Stomach (tissue), 8 donors: ENCODE measurements at regions not wholly inside any gene's neighbourhood (a gene's known extent, or its start where the extent isn't known, plus 50 kb on each side); places are given as distances from the start of the nearest gene placed in this dataset.

Experiments used
- DNase-seq, 2 donors: peaks; one replicate each; pipeline versions ENCODE4 v3.0.0 to v3.0.0-alpha.2; 2013 to 2019
- H3K27ac ChIP-seq, 5 donors: fragments of 200-600 bp in 4 of 5; sonication (generic) in 4 of 5; one replicate each; pipeline ENCODE4 v1.5.1; 2013 to 2019; ENCODE audit warnings: mild to moderate bottlenecking in 1 of 5, moderate library complexity in 1 of 5
- H3K27me3 ChIP-seq, 3 donors: fragments of 200-600 bp; sonication (generic); one replicate each; pipeline ENCODE4 v1.5.1; 2017 to 2019; ENCODE audit warnings: mixed run types in 1 of 3
- H3K36me3 ChIP-seq, 4 donors: fragments of 200-600 bp; sonication (generic); 1 replicate in 3 of 4; 2 replicates in 1 of 4; pipeline ENCODE4 v1.5.1; 2016 to 2019
- H3K4me1 ChIP-seq, 4 donors: fragments of 200-600 bp; sonication (generic); one replicate each; pipeline ENCODE4 v1.5.1; 2016 to 2019
- H3K4me3 ChIP-seq, 4 donors: fragments of 200-600 bp; sonication (generic) in 3 of 4; one replicate each; pipeline ENCODE4 v1.5.1; 2016 to 2019; ENCODE audit warnings: mild to moderate bottlenecking in 1 of 4
- H3K9me3 ChIP-seq, 4 donors: fragments of 200-600 bp; sonication (generic); one replicate each; pipeline ENCODE4 v1.5.1; 2016 to 2019
- CTCF ChIP-seq, 7 experiments: fragments of 450-650 bp in 4 of 7; fragments of 200-600 bp in 3 of 7; sonication (generic) in 3 of 7; IDR thresholded peaks; one replicate each; pipeline ENCODE4 v1.5.1; 2016 to 2019; ENCODE audit warnings: antibody characterized with exemption in 7 of 7, control low read depth in 2 of 7, mild to moderate bottlenecking in 1 of 7
- EP300 ChIP-seq: sonication (generic); formaldehyde crosslinking; IDR thresholded peaks from one replicate; pipeline ENCODE4 v1.6.1; 2017; ENCODE audit warnings: antibody characterized with exemption
- POLR2A ChIP-seq, 4 donors: fragments of 450-650 bp; IDR thresholded peaks; one replicate each; pipeline ENCODE4 v1.6.1; 2016; ENCODE audit warnings: antibody characterized with exemption in 4 of 4, control low read depth in 2 of 4, mild to moderate bottlenecking in 1 of 4, moderate library complexity in 1 of 4
- POLR2AphosphoS5 ChIP-seq, 3 donors: sonication (generic); formaldehyde crosslinking; IDR thresholded peaks; one replicate each; pipeline ENCODE4 v1.6.1; 2016; ENCODE audit warnings: antibody characterized with exemption in 3 of 3
- WGBS, 5 donors: extraction: QIAGEN DNeasy Blood & Tissue Kit in 3 of 5; methylation state at CpG; one replicate each; pipeline versions ENCODE4 v1.1.5 to v1.1.7; 2013 to 2018; 5-methylcytosine and 5-hydroxymethylcytosine counted together
- intact Hi-C: fragments of 100-400 bp; cut with DNase I; formaldehyde crosslinking; loops from one replicate; pipeline ENCODE4 v1.15.1; 2023; ENCODE audit warnings: low total_unique reads
- donor health status: healthy with polysubstance abuse.
- donor health status: Bipolar disorder and iron deficiency.
- donor health status: healthy.

- intact Hi-C loops, result no loop called here
- 82 to 86% (median 85%) methylated on average over 19 to 21 of the region's 21 CpGs for WGBS, 5 donors
- Histone ChIP-seq H3K4me1 (peaks cover 0 to 11% (median 5%) of the 10 kb centered on the region in 4 donors), H3K4me3 (no peak overlapping the region), H3K36me3 (no peaks in the 10 kb centered on the region), H3K9me3 (no peaks in the 10 kb centered on the region), H3K27ac (no peak overlapping the region), H3K27me3 (peaks cover 0 to 45% (median 0%) of the 10 kb centered on the region in 3 donors)
- DNase-seq, result peak in 1 of 2 donors; percentile 20
- TF ChIP-seq POLR2AphosphoS5 (IDR thresholded peaks at IDR 0.05) (no peak), CTCF (IDR thresholded peaks at IDR 0.05) (no peak), EP300 (no peak), POLR2A (IDR thresholded peaks at IDR 0.05) (no peak)
Observed at GRCh38 chr10:131654471-131655087, 246.2 kb upstream of the PPP2R2D start.

GRCh38 chr10:131655101-131655849 is 245.5 kb upstream of the PPP2R2D start:
- H3K4me1 ChIP-seq, result peaks cover 0 to 8% (median 3%) of the 10 kb centered on the region in 4 donors
- peak in 1 of 2 donors; percentile 25 for DNase-seq
- peaks cover 0 to 39% (median 0%) of the 10 kb centered on the region in 3 donors for H3K27me3 ChIP-seq
- no peaks in the 10 kb centered on the region for H3K36me3 ChIP-seq
- peaks cover 0 to 3% (median 0%) of the 10 kb centered on the region in 4 donors for H3K9me3 ChIP-seq
- intact Hi-C loops, result no loop called here
- TF ChIP-seq POLR2A (IDR thresholded peaks at IDR 0.05) (no peak), CTCF (IDR thresholded peaks at IDR 0.05) (no peak), POLR2AphosphoS5 (IDR thresholded peaks at IDR 0.05) (no peak), EP300 (no peak)
- 69 to 79% (median 73%) methylated on average over 16 of the region's 16 CpGs for WGBS, 5 donors
- no peak overlapping the region for H3K27ac ChIP-seq
- no peak overlapping the region for H3K4me3 ChIP-seq

GRCh38 chr10:131656009-131656408 is 244.8 kb upstream of the PPP2R2D start:
- peak in 1 of 2 donors; percentile 19 for DNase-seq
- H3K4me1 ChIP-seq, result peaks cover 0 to 8% (median 2%) of the 10 kb centered on the region in 4 donors
- peaks cover 0 to 32% (median 0%) of the 10 kb centered on the region in 3 donors for H3K27me3 ChIP-seq
- H3K27ac ChIP-seq, result no peak overlapping the region
- intact Hi-C loops, result no loop called here
- H3K4me3 ChIP-seq, result no peak overlapping the region
- peaks cover 0 to 9% (median 2%) of the 10 kb centered on the region in 4 donors for H3K9me3 ChIP-seq
- WGBS, 5 donors, result 79 to 92% (median 86%) methylated on average over 7 of the region's 7 CpGs
- no peaks in the 10 kb centered on the region for H3K36me3 ChIP-seq
- TF ChIP-seq POLR2AphosphoS5 (IDR thresholded peaks at IDR 0.05) (no peak), POLR2A (IDR thresholded peaks at IDR 0.05) (no peak), CTCF (IDR thresholded peaks at IDR 0.05) (no peak), EP300 (no peak)

- intact Hi-C loops, result no loop called here
- WGBS, 5 donors, result 76 to 92% (median 89%) methylated on average over 8 to 9 of the region's 9 CpGs
- DNase-seq, result peak in 1 of 2 donors; percentile 21
- no peaks in the 10 kb centered on the region for H3K36me3 ChIP-seq
- peaks cover 0 to 8% (median 2%) of the 10 kb centered on the region in 4 donors for H3K4me1 ChIP-seq
- no peak overlapping the region for H3K4me3 ChIP-seq
- peaks cover 0 to 9% (median 2%) of the 10 kb centered on the region in 4 donors for H3K9me3 ChIP-seq
- TF ChIP-seq CTCF (IDR thresholded peaks at IDR 0.05) (no peak), EP300 (no peak)
- no peak overlapping the region for H3K27ac ChIP-seq
- peaks cover 0 to 28% (median 0%) of the 10 kb centered on the region in 3 donors for H3K27me3 ChIP-seq
Observed at GRCh38 chr10:131656431-131656841, 244.4 kb upstream of the PPP2R2D start.
